ENCODE measurements at regions not wholly inside any gene's neighbourhood (a gene's known extent, or its start where the extent isn't known, plus 50 kb on each side); places are given as distances from the start of the nearest gene placed in this dataset.

DNA sequence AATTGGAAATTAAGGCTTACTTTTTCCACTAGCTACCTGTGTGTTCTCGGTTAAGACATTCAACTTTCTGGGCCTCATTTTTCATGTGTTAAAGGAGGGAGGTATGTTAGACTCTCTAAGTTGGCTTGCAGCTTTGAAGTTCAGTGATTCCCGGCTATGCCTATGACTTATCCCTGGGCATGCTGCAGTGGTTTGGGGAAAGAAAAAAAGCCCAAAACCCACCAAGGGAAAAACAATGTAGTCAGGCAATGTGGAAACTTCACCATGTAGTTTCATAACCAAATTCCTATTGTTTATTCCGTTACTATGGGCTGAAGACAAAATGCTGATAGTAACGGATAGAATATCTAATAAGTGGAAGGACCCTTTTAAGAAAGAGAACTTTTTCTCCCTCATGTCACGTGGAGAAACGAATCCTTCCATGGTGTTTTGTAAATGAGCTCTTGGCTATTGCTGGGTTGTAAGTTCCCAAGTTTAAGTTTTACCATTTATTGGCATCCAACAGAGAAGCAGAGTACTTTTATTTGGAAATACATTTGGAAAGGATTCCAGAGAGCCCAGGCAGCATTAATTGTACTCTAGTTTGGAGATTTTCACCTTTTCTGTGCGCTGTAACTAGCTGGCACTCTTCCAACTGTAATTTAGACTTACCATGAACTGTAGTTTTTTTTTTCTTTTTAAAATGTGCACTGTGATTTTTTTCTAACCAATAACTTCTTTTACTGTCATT lies 84.9 kb upstream of the MPDZ start:
- no peak overlapping the region for H2BK5ac ChIP-seq (ENCODE audit: low read depth, low read length, poor library complexity)
- H3K14ac ChIP-seq (ENCODE audit: low read length) = no peak overlapping the region
- H3K4me3 ChIP-seq (ENCODE audit: low read depth, low read length) = no peak overlapping the region
- no peak overlapping the region for H3K4ac ChIP-seq (ENCODE audit: low read depth, low read length)
- H2BK120ac ChIP-seq (ENCODE audit: insufficient read depth, low read length, poor library complexity) = no peak overlapping the region
- H3K27me3 ChIP-seq (ENCODE audit: insufficient read depth, low read length) = no peaks in the 10 kb centered on the region
- H3K23ac ChIP-seq (ENCODE audit: low read length) = no peak overlapping the region
- H4K91ac ChIP-seq (ENCODE audit: low read depth, low read length) = no peak overlapping the region
- H3K4me1 ChIP-seq (ENCODE audit: control insufficient read depth in 1 of 2, insufficient read depth in 2 of 2, low read length in 2 of 2) = no peaks in the 10 kb centered on the region
- H3K79me1 ChIP-seq (ENCODE audit: low read length) = peaks cover 2% of the 10 kb centered on the region
- no peak overlapping the region for H3K27ac ChIP-seq (ENCODE audit: low read depth, low read length)
- H2BK12ac ChIP-seq (ENCODE audit: low read length) = no peak overlapping the region
- WGBS (ENCODE audit: extremely low coverage, insufficient coverage, insufficient read length) = no CpG with 5 or more reads among the region's 7 CpGs
- no peaks in the 10 kb centered on the region for H3K36me3 ChIP-seq (ENCODE audit: control insufficient read depth in 1 of 2, insufficient read depth in 2 of 2, low read length in 2 of 2)
- no peak for DNase-seq
- H4K12ac ChIP-seq (ENCODE audit: low read depth, low read length) = no peak overlapping the region
- H4K8ac ChIP-seq (ENCODE audit: low read depth, low read length) = no peak overlapping the region
- no peak overlapping the region for H2AK5ac ChIP-seq (ENCODE audit: low read length)
- H3K4me2 ChIP-seq (ENCODE audit: low read length) = no peak overlapping the region
- H3K9ac ChIP-seq (ENCODE audit: low read length) = no peak overlapping the region
- H3K79me2 ChIP-seq (ENCODE audit: control insufficient read depth, insufficient read depth, low read length, poor library complexity) = no peaks in the 10 kb centered on the region
- H3K18ac ChIP-seq (ENCODE audit: low read length) = no peak overlapping the region
- H3K9me3 ChIP-seq (ENCODE audit: insufficient read depth, low read depth, low read length) = no peaks in the 10 kb centered on the region
- no peak overlapping the region for H2AFZ ChIP-seq (ENCODE audit: insufficient read depth, low read length, poor library complexity)

- no peak overlapping the region for H2BK12ac ChIP-seq (ENCODE audit: low read length)
- H3K4me2 ChIP-seq (ENCODE audit: low read length) = no peak overlapping the region
- H2AK5ac ChIP-seq (ENCODE audit: low read length) = no peak overlapping the region
- no peaks in the 10 kb centered on the region for H3K4me1 ChIP-seq (ENCODE audit: control insufficient read depth in 1 of 2, insufficient read depth in 2 of 2, low read length in 2 of 2)
- no peak overlapping the region for H4K91ac ChIP-seq (ENCODE audit: low read depth, low read length)
- no peak overlapping the region for H4K12ac ChIP-seq (ENCODE audit: low read depth, low read length)
- no peaks in the 10 kb centered on the region for H3K36me3 ChIP-seq (ENCODE audit: control insufficient read depth in 1 of 2, insufficient read depth in 2 of 2, low read length in 2 of 2)
- no peaks in the 10 kb centered on the region for H3K27me3 ChIP-seq (ENCODE audit: insufficient read depth, low read length)
- no peak overlapping the region for H2BK5ac ChIP-seq (ENCODE audit: low read depth, low read length, poor library complexity)
- H3K79me1 ChIP-seq (ENCODE audit: low read length) = peaks cover 3% of the 10 kb centered on the region
- H3K4ac ChIP-seq (ENCODE audit: low read depth, low read length) = no peak overlapping the region
- H4K8ac ChIP-seq (ENCODE audit: low read depth, low read length) = no peak overlapping the region
- no peak overlapping the region for H3K18ac ChIP-seq (ENCODE audit: low read length)
- H3K23ac ChIP-seq (ENCODE audit: low read length) = no peak overlapping the region
- no peak overlapping the region for H3K27ac ChIP-seq (ENCODE audit: low read depth, low read length)
- H3K9me3 ChIP-seq (ENCODE audit: insufficient read depth, low read depth, low read length) = no peaks in the 10 kb centered on the region
- H3K4me3 ChIP-seq (ENCODE audit: low read depth, low read length) = no peak overlapping the region
- H3K14ac ChIP-seq (ENCODE audit: low read length) = no peak overlapping the region
- H2BK120ac ChIP-seq (ENCODE audit: insufficient read depth, low read length, poor library complexity) = no peak overlapping the region
- no peak overlapping the region for H2AFZ ChIP-seq (ENCODE audit: insufficient read depth, low read length, poor library complexity)
- H3K79me2 ChIP-seq (ENCODE audit: control insufficient read depth, insufficient read depth, low read length, poor library complexity) = no peaks in the 10 kb centered on the region
- no peak overlapping the region for H3K9ac ChIP-seq (ENCODE audit: low read length)
- no peak for DNase-seq
Measured at GRCh38 chr9:13361076-13361475, 81.6 kb upstream of the MPDZ start.

DNA sequence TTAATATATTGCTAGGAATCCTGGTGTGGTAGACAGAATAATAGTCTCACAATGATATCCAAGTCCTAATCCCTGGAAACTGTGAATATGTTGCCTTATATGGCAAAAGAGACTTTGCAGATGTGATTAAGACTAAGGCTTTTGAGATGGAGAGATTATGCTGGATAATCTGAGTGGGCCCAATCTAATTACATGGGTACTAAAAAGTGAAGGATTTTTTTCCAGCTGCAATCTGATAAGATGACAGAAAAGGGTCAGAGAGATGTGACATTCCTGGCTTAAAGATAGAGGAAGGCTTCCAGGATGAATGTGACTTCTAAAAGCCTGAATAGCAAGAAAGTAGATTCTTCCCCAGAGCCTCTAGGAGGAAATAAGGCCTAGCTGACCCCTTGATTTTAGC lies 80.7 kb upstream of the MPDZ start:
- no peaks in the 10 kb centered on the region for H3K27me3 ChIP-seq (ENCODE audit: insufficient read depth, low read length)
- no peak overlapping the region for H2AK5ac ChIP-seq (ENCODE audit: low read length)
- H2BK12ac ChIP-seq (ENCODE audit: low read length) = no peak overlapping the region
- H2BK5ac ChIP-seq (ENCODE audit: low read depth, low read length, poor library complexity) = no peak overlapping the region
- peaks cover 1% of the 10 kb centered on the region for H3K79me1 ChIP-seq (ENCODE audit: low read length)
- H3K9ac ChIP-seq (ENCODE audit: low read length) = no peak overlapping the region
- H4K8ac ChIP-seq (ENCODE audit: low read depth, low read length) = no peak overlapping the region
- H3K27ac ChIP-seq (ENCODE audit: low read depth, low read length) = no peak overlapping the region
- no peak overlapping the region for H4K12ac ChIP-seq (ENCODE audit: low read depth, low read length)
- no peak overlapping the region for H4K91ac ChIP-seq (ENCODE audit: low read depth, low read length)
- H3K14ac ChIP-seq (ENCODE audit: low read length) = no peak overlapping the region
- H3K79me2 ChIP-seq (ENCODE audit: control insufficient read depth, insufficient read depth, low read length, poor library complexity) = no peaks in the 10 kb centered on the region
- no peaks in the 10 kb centered on the region for H3K36me3 ChIP-seq (ENCODE audit: control insufficient read depth in 1 of 2, insufficient read depth in 2 of 2, low read length in 2 of 2)
- no peak overlapping the region for H2AFZ ChIP-seq (ENCODE audit: insufficient read depth, low read length, poor library complexity)
- no peak overlapping the region for H3K18ac ChIP-seq (ENCODE audit: low read length)
- H2BK120ac ChIP-seq (ENCODE audit: insufficient read depth, low read length, poor library complexity) = no peak overlapping the region
- H3K4me2 ChIP-seq (ENCODE audit: low read length) = no peak overlapping the region
- H3K4ac ChIP-seq (ENCODE audit: low read depth, low read length) = no peak overlapping the region
- no peak overlapping the region for H3K4me3 ChIP-seq (ENCODE audit: low read depth, low read length)
- no peak for DNase-seq
- no peaks in the 10 kb centered on the region for H3K9me3 ChIP-seq (ENCODE audit: insufficient read depth, low read depth, low read length)
- no peak overlapping the region for H3K23ac ChIP-seq (ENCODE audit: low read length)
- H3K4me1 ChIP-seq (ENCODE audit: control insufficient read depth in 1 of 2, insufficient read depth in 2 of 2, low read length in 2 of 2) = no peaks in the 10 kb centered on the region

DNA sequence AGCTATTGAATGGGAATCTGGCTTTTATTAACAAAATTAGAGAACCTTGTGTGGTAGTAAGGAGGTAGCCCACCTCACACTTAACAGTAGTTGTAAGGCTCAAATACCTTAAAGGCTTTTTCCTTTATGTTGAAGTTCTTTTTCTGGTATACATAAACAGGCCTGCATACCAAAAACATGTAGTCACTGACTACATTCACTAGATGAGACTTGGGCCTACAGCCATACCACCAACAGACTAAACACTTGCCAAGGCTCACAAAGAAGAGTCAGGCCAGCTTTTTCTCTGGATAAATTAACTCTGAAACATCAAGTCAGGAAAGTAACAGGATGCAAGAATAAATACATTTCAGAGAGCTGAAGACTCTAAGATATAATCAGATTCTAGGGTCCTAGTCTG lies 78.6 kb upstream of the MPDZ start:
- Histone ChIP-seq H3K4me3 (ENCODE audit: low read depth, low read length) (no peak overlapping the region), H3K79me1 (ENCODE audit: low read length) (peaks cover 1% of the 10 kb centered on the region), H3K4me2 (ENCODE audit: low read length) (no peak overlapping the region), H3K23ac (ENCODE audit: low read length) (no peak overlapping the region), H2BK120ac (ENCODE audit: insufficient read depth, low read length, poor library complexity) (no peak overlapping the region), H3K18ac (ENCODE audit: low read length) (no peak overlapping the region), H3K27ac (ENCODE audit: low read depth, low read length) (peak overlapping the region; percentile 59), H3K4ac (ENCODE audit: low read depth, low read length) (no peak overlapping the region), H3K9ac (ENCODE audit: low read length) (no peak overlapping the region), H2AFZ (ENCODE audit: insufficient read depth, low read length, poor library complexity) (no peak overlapping the region), H3K9me3 (ENCODE audit: insufficient read depth, low read depth, low read length) (no peaks in the 10 kb centered on the region), H2BK12ac (ENCODE audit: low read length) (no peak overlapping the region), H4K8ac (ENCODE audit: low read depth, low read length) (no peak overlapping the region), H3K27me3 (ENCODE audit: insufficient read depth, low read length) (no peaks in the 10 kb centered on the region), H3K14ac (ENCODE audit: low read length) (no peak overlapping the region), H3K36me3 (ENCODE audit: control insufficient read depth in 1 of 2, insufficient read depth in 2 of 2, low read length in 2 of 2) (no peaks in the 10 kb centered on the region), H2BK5ac (ENCODE audit: low read depth, low read length, poor library complexity) (no peak overlapping the region), H3K4me1 (ENCODE audit: control insufficient read depth in 1 of 2, insufficient read depth in 2 of 2, low read length in 2 of 2) (no peaks in the 10 kb centered on the region), H2AK5ac (ENCODE audit: low read length) (no peak overlapping the region), H4K91ac (ENCODE audit: low read depth, low read length) (no peak overlapping the region), H3K79me2 (ENCODE audit: control insufficient read depth, insufficient read depth, low read length, poor library complexity) (no peaks in the 10 kb centered on the region), H4K12ac (ENCODE audit: low read depth, low read length) (no peak overlapping the region)
- no peak for DNase-seq
